Activated CD4-positive, alpha-beta T cell treated with anti-CD3 and anti-CD28 coated beads, Interleukin-2, amount 10 ng/mL, durations not matched to agents 7 days and 5 days (primary cell): ENCODE measurements at regions not wholly inside any gene's neighbourhood (a gene's known extent, or its start where the extent isn't known, plus 50 kb on each side); places are given as distances from the start of the nearest gene placed in this dataset.
"Not testable (repeated sequence)": the region's sequence is repeated elsewhere in the genome, so short reads cannot be mapped to it uniquely, and the experiment has no call there.

Source experiments
- CTCF ChIA-PET: fragments of 350-600 bp; sonication (Branson Sonifier 250); formaldehyde crosslinking; loops from one replicate; lab custom pipeline; 2021; ENCODE audit warnings: antibody characterized with exemption; lab: Charles Lee
- POLR2A ChIA-PET: fragments of 350-600 bp; sonication (Branson Sonifier 250); formaldehyde crosslinking; loops from one replicate; lab custom pipeline; 2021; ENCODE audit warnings: antibody characterized with exemption; lab: Charles Lee
- DNase-seq: peaks from one replicate; pipeline ENCODE4 v3.0.0-alpha.2; 2020
- H3K27ac Mint-ChIP-seq: one replicate; pipeline ENCODE4 v1.8.0; 2021; ENCODE audit warnings: mild to moderate bottlenecking, moderate library complexity, mixed read lengths
- H3K27me3 Mint-ChIP-seq: one replicate; pipeline ENCODE4 v1.8.0; 2021; ENCODE audit warnings: mixed read lengths
- H3K36me3 Mint-ChIP-seq: one replicate; pipeline ENCODE4 v1.8.0; 2021; ENCODE audit warnings: low read depth, mixed read lengths
- H3K4me1 Mint-ChIP-seq: one replicate; pipeline ENCODE4 v1.8.0; 2021; ENCODE audit warnings: mixed read lengths
- H3K4me3 Mint-ChIP-seq: one replicate; pipeline ENCODE4 v1.8.0; 2021; ENCODE audit warnings: mild to moderate bottlenecking, moderate library complexity, mixed read lengths
- H3K9me3 Mint-ChIP-seq: one replicate; pipeline ENCODE4 v1.8.0; 2021; ENCODE audit warnings: mixed read lengths

GRCh38 chr1:166690596-166690995, 148.7 kb upstream of the POGK start:
- CTCF ChIA-PET: interaction anchor here (0.8 kb wide), 1 partner anchor 25 kb away, joined by 5 read pairs; no protein-coding TSS in a partner anchor

GRCh38 chr1:166691476-166691875, 147.8 kb upstream of the POGK start:
- no peaks in the 10 kb centered on the region for H3K36me3 Mint-ChIP-seq
- no peaks in the 10 kb centered on the region for H3K4me1 Mint-ChIP-seq
- no peak for DNase-seq
- H3K27me3 Mint-ChIP-seq: peaks cover 5% of the 10 kb centered on the region
- peaks cover under 1% of the 10 kb centered on the region for H3K9me3 Mint-ChIP-seq
- ChIA-PET CTCF (no interaction called here), POLR2A (no interaction called here)
- H3K4me3 Mint-ChIP-seq: no peak overlapping the region
- no peak overlapping the region for H3K27ac Mint-ChIP-seq

More at GRCh38 chr1:166690596-166690995, 148.7 kb upstream of the POGK start:
- not testable (repeated sequence) for H3K9me3 Mint-ChIP-seq, H3K27ac Mint-ChIP-seq, H3K27me3 Mint-ChIP-seq, H3K4me3 Mint-ChIP-seq, H3K4me1 Mint-ChIP-seq, DNase-seq, H3K36me3 Mint-ChIP-seq
- POLR2A ChIA-PET: interaction anchor here (0.6 kb wide), 1 partner anchor 166 kb away, joined by 3 read pairs; no protein-coding TSS in a partner anchor

GRCh38 chr1:166692346-166692745, 146.9 kb upstream of the POGK start:
- CTCF ChIA-PET: no interaction called here
- H3K27ac Mint-ChIP-seq: no peak overlapping the region
- H3K4me1 Mint-ChIP-seq: no peaks in the 10 kb centered on the region
- H3K9me3 Mint-ChIP-seq: no peaks in the 10 kb centered on the region
- POLR2A ChIA-PET: no interaction called here
- no peak overlapping the region for H3K4me3 Mint-ChIP-seq
- H3K36me3 Mint-ChIP-seq: no peaks in the 10 kb centered on the region
- H3K27me3 Mint-ChIP-seq: peaks cover 5% of the 10 kb centered on the region
- no peak for DNase-seq

GRCh38 chr1:166693158-166693557, 146.1 kb upstream of the POGK start:
- H3K4me1 Mint-ChIP-seq: no peaks in the 10 kb centered on the region
- no peak overlapping the region for H3K4me3 Mint-ChIP-seq
- POLR2A ChIA-PET: no interaction called here
- no peaks in the 10 kb centered on the region for H3K9me3 Mint-ChIP-seq
- CTCF ChIA-PET: no interaction called here
- H3K27me3 Mint-ChIP-seq: peaks cover 5% of the 10 kb centered on the region
- H3K27ac Mint-ChIP-seq: no peak overlapping the region
- no peaks in the 10 kb centered on the region for H3K36me3 Mint-ChIP-seq
- no peak for DNase-seq

GRCh38 chr1:166693673-166694297, 145.5 kb upstream of the POGK start:
- ChIA-PET POLR2A (no interaction called here), CTCF (no interaction called here)
- H3K36me3 Mint-ChIP-seq: no peaks in the 10 kb centered on the region
- H3K27ac Mint-ChIP-seq: no peak overlapping the region
- DNase-seq: no peak
- no peak overlapping the region for H3K4me3 Mint-ChIP-seq
- no peaks in the 10 kb centered on the region for H3K4me1 Mint-ChIP-seq
- peaks cover 4% of the 10 kb centered on the region for H3K27me3 Mint-ChIP-seq
- no peaks in the 10 kb centered on the region for H3K9me3 Mint-ChIP-seq

- Mint-ChIP-seq H3K4me1 (no peaks in the 10 kb centered on the region), H3K36me3 (no peaks in the 10 kb centered on the region), H3K27me3 (no peaks in the 10 kb centered on the region), H3K27ac (no peak overlapping the region), H3K9me3 (no peaks in the 10 kb centered on the region), H3K4me3 (no peak overlapping the region)
- ChIA-PET POLR2A (no interaction called here), CTCF (no interaction called here)
- DNase-seq: no peak
Measured at GRCh38 chr1:166695115-166695514, 144.2 kb upstream of the POGK start.

- CTCF ChIA-PET, H3K36me3 Mint-ChIP-seq, H3K27me3 Mint-ChIP-seq, H3K9me3 Mint-ChIP-seq, H3K4me3 Mint-ChIP-seq, POLR2A ChIA-PET, DNase-seq, H3K27ac Mint-ChIP-seq, H3K4me1 Mint-ChIP-seq: not testable (repeated sequence)
Measured at GRCh38 chr1:166695834-166696233, 143.4 kb upstream of the POGK start.

- Mint-ChIP-seq H3K27me3 (peaks cover 5% of the 10 kb centered on the region), H3K4me3 (no peak overlapping the region), H3K9me3 (no peaks in the 10 kb centered on the region), H3K27ac (no peak overlapping the region), H3K36me3 (no peaks in the 10 kb centered on the region), H3K4me1 (no peaks in the 10 kb centered on the region)
- POLR2A ChIA-PET: no interaction called here
- CTCF ChIA-PET: no interaction called here
- DNase-seq: no peak
Measured at GRCh38 chr1:166698771-166699170, 140.5 kb upstream of the POGK start.

- Mint-ChIP-seq H3K36me3 (no peaks in the 10 kb centered on the region), H3K9me3 (no peaks in the 10 kb centered on the region), H3K4me1 (no peaks in the 10 kb centered on the region), H3K4me3 (no peak overlapping the region), H3K27me3 (peaks cover 10% of the 10 kb centered on the region), H3K27ac (no peak overlapping the region)
- ChIA-PET POLR2A (no interaction called here), CTCF (no interaction called here)
- no peak for DNase-seq
Measured at GRCh38 chr1:166699613-166700012, 139.7 kb upstream of the POGK start.

GRCh38 chr1:166700696-166701095, 138.6 kb upstream of the POGK start:
- DNase-seq: no peak
- H3K9me3 Mint-ChIP-seq: no peaks in the 10 kb centered on the region
- no peak overlapping the region for H3K4me3 Mint-ChIP-seq
- CTCF ChIA-PET: no interaction called here
- H3K4me1 Mint-ChIP-seq: no peaks in the 10 kb centered on the region
- no peaks in the 10 kb centered on the region for H3K36me3 Mint-ChIP-seq
- H3K27me3 Mint-ChIP-seq: peaks cover 17% of the 10 kb centered on the region
- POLR2A ChIA-PET: no interaction called here
- no peak overlapping the region for H3K27ac Mint-ChIP-seq

GRCh38 chr1:166701603-166702100, 137.6 kb upstream of the POGK start:
- Mint-ChIP-seq H3K4me1 (no peaks in the 10 kb centered on the region), H3K27ac (no peak overlapping the region), H3K9me3 (no peaks in the 10 kb centered on the region), H3K27me3 (peaks cover 20% of the 10 kb centered on the region), H3K4me3 (no peak overlapping the region), H3K36me3 (no peaks in the 10 kb centered on the region)
- CTCF ChIA-PET: no interaction called here
- no peak for DNase-seq
- POLR2A ChIA-PET: no interaction called here

- H3K27me3 Mint-ChIP-seq: peaks cover 20% of the 10 kb centered on the region
- no peak for DNase-seq
- no peaks in the 10 kb centered on the region for H3K4me1 Mint-ChIP-seq
- no peak overlapping the region for H3K4me3 Mint-ChIP-seq
- no peaks in the 10 kb centered on the region for H3K9me3 Mint-ChIP-seq
- ChIA-PET CTCF (no interaction called here), POLR2A (no interaction called here)
- no peak overlapping the region for H3K27ac Mint-ChIP-seq
- no peaks in the 10 kb centered on the region for H3K36me3 Mint-ChIP-seq
Measured at GRCh38 chr1:166703141-166703540, 136.1 kb upstream of the POGK start.

- DNase-seq: no peak
- H3K36me3 Mint-ChIP-seq: no peaks in the 10 kb centered on the region
Measured at GRCh38 chr1:166703726-166704462, 135.4 kb upstream of the POGK start.

More at GRCh38 chr1:166703726-166704462, 135.4 kb upstream of the POGK start:
- Mint-ChIP-seq H3K27ac (no peak overlapping the region), H3K4me3 (no peak overlapping the region), H3K4me1 (no peaks in the 10 kb centered on the region), H3K27me3 (peaks cover 20% of the 10 kb centered on the region), H3K9me3 (no peaks in the 10 kb centered on the region)
- ChIA-PET POLR2A (no interaction called here), CTCF (no interaction called here)
